ENCODE measurements at regions not wholly inside any gene's neighbourhood (a gene's known extent, or its start where the extent isn't known, plus 50 kb on each side); places are given as distances from the start of the nearest gene placed in this dataset.

DNA sequence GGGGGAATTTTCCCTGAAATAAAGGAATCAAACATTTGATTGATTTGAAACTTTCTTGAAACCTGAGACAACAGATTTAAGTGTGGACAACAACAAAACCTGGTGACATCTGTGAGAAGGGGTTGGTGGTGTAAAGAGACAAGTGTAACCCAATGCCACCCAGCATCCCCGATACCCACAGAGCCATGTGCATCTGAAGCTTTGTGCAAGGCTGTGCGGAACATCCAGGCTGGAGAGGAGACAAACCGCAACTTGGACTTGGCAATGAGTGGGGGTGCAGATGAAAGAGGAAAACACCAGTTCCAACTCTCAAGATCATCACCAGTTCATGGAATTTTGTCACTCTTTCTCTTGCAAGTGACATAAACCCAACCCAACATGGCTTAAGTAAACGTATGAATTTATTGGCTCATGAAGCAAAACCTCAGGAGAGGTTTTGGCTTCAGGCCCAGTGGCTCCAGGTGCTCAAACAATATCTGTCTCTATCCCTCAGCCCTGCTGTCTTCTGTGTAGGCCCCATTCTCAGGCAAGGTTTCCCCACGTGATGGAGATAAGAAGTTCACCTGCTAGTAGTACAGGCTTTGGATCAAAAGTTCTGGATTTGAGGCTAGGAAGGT lies 55.2 kb upstream of the NTF3 start:
- H3K4me3 ChIP-seq (ENCODE audit: low read depth, low read length) = no peak overlapping the region
- DNase-seq (ENCODE audit: low read depth) = no peak
- TF ChIP-seq, protein P1, sequence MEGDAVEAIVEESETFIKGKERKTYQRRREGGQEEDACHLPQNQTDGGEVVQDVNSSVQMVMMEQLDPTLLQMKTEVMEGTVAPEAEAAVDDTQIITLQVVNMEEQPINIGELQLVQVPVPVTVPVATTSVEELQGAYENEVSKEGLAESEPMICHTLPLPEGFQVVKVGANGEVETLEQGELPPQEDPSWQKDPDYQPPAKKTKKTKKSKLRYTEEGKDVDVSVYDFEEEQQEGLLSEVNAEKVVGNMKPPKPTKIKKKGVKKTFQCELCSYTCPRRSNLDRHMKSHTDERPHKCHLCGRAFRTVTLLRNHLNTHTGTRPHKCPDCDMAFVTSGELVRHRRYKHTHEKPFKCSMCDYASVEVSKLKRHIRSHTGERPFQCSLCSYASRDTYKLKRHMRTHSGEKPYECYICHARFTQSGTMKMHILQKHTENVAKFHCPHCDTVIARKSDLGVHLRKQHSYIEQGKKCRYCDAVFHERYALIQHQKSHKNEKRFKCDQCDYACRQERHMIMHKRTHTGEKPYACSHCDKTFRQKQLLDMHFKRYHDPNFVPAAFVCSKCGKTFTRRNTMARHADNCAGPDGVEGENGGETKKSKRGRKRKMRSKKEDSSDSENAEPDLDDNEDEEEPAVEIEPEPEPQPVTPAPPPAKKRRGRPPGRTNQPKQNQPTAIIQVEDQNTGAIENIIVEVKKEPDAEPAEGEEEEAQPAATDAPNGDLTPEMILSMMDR (conservative IDR thresholded peaks at IDR 0.05; ENCODE audit: low read depth, low read length) = no peak

DNA sequence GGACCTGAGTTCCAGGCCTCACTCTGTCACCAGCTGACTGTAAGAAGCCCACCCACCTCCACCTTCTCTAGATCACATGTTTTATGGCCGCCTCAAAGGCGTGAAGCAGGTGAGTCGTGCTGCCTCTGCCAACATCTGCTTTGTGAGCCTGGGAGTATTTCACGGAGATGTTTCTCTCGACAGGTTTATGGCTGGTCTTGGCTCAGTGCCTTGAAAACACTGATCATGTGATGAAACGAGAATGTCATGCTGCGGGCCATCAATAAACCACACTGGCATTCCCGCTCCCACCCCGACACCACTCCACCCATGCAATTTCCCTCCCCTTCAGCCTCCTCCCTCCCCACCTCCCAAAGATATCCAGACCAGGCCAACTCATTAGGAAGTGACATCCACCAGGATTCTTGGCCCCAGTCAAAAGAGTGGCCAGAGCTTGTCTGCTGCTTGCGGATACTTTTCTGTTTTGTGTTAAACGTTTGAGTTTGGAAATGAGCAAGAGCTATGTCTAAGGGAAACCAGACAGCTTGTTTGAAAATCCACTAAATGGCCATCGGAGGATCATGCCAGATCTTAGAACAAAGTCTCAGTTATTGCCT lies 53.8 kb upstream of the NTF3 start:
- TF ChIP-seq, protein P1 (conservative IDR thresholded peaks at IDR 0.05; ENCODE audit: low read depth, low read length) = no peak
- H3K4me3 ChIP-seq (ENCODE audit: low read depth, low read length) = no peak overlapping the region
- DNase-seq (ENCODE audit: low read depth) = no peak

DNA sequence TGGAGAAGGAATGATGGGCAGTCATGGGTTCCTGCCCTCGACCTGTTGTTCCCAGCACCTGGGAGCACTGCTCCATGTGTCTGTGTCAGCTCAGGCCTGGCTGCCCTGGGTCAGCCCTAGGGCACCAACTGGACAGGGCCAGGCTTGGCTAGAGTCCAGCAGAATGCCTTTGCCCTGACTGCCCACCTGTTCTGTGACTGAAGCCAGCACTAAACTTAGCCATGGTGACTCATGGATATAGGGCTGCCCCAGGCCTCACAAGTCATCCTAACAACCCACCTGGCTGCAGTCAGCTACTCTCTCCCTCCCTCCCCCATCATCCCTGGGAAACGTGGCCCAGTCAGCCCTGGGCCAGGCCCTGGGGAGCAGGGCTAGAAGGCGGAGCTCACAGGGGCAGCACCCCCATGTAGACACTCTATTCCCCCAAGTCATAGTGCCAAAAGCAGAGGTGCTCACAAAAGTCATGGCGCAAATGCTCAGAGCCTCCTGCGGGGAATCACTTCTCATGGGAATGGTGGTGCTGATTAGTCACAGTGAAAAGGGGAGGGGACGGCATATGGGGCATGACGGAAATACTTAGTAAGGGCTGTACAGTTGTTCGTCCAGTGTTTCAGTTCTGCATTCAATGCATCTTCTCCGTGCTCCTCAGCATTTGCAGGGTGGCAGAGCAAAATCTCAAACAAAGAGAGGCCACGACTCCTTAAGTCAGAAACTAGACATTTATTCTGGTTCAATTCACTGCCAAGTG lies 52.0 kb upstream of the NTF3 start:
- TF ChIP-seq, protein P1 (conservative IDR thresholded peaks at IDR 0.05; ENCODE audit: low read depth, low read length) = no peak
- no peak for DNase-seq (ENCODE audit: low read depth)
- no peak overlapping the region for H3K4me3 ChIP-seq (ENCODE audit: low read depth, low read length)
